Neural cell (in vitro differentiated cells): ENCODE measurements at regions not wholly inside any gene's neighbourhood (a gene's known extent, or its start where the extent isn't known, plus 50 kb on each side); places are given as distances from the start of the nearest gene placed in this dataset.

Experiments
- EP300 ChIP-seq: fragments of 450-650 bp; conservative IDR thresholded peaks from 2 replicates; pipeline ENCODE4 v1.6.1; 2014; ENCODE audit warnings: antibody characterized with exemption, mild to moderate bottlenecking, moderate library complexity; ENCODE audit not compliant: poor library complexity, severe bottlenecking
- TAF1 ChIP-seq: IDR thresholded peaks from 2 replicates; pipeline ENCODE4 v1.6.1; 2012; ENCODE audit warnings: low read depth
- TF ChIP-seq, protein P1 (sequence below): fragments of 450-650 bp; IDR thresholded peaks from 2 replicates; pipeline ENCODE4 v1.5.1; 2014; ENCODE audit warnings: antibody characterized with exemption, mild to moderate bottlenecking, moderate library complexity; ENCODE audit not compliant: poor library complexity, severe bottlenecking

DNA sequence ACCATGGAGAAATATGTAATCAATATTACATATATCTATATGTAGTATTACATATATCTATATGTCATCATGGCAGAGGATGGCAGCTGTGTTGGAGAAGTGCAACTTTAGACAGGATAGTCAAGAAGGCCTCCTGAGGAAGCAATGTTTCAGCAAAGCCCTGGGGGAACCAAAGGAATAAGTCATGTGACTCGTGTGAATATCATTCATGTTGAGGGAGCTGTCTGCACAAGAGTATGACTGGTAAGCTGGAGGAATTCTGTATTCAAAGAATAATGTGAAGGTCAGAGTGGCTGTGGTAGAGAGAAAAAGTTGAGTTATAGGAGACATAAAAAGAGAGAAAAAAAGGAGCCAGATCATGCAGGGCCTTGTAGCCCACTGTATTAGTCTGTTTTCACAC lies 92.9 kb upstream of the EDNRA start:
- TF ChIP-seq, protein P1, sequence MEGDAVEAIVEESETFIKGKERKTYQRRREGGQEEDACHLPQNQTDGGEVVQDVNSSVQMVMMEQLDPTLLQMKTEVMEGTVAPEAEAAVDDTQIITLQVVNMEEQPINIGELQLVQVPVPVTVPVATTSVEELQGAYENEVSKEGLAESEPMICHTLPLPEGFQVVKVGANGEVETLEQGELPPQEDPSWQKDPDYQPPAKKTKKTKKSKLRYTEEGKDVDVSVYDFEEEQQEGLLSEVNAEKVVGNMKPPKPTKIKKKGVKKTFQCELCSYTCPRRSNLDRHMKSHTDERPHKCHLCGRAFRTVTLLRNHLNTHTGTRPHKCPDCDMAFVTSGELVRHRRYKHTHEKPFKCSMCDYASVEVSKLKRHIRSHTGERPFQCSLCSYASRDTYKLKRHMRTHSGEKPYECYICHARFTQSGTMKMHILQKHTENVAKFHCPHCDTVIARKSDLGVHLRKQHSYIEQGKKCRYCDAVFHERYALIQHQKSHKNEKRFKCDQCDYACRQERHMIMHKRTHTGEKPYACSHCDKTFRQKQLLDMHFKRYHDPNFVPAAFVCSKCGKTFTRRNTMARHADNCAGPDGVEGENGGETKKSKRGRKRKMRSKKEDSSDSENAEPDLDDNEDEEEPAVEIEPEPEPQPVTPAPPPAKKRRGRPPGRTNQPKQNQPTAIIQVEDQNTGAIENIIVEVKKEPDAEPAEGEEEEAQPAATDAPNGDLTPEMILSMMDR, result no peak
- TF ChIP-seq EP300, result no peak
- no peak for TF ChIP-seq TAF1
